K562 (cell line): ENCODE measurements at regions not wholly inside any gene's neighbourhood (a gene's known extent, or its start where the extent isn't known, plus 50 kb on each side); places are given as distances from the start of the nearest gene placed in this dataset.

Experiments used
- ATAC-seq: fragments of 200-7000 bp; cut with Tn5 transposase; 3 replicates; pipeline ENCODE4 v1.9.1; 2020; ENCODE audit warnings: moderate library complexity
- BruUV-seq: library from RNA; stranded (reverse); fragments of 400-500 nt; replicated peaks from 2 replicates; lab custom pipeline; 2021; lab: Mats Ljungman, UMichigan
- CTCF ChIA-PET: fragments of 300-600 bp; formaldehyde crosslinking; extraction: SDS; loops from one replicate; lab custom pipeline; 2021; ENCODE audit warnings: low intra/inter-chr PET ratio; lab: Yijun Ruan, JAX
- POLR2A ChIA-PET: fragments of 300-600, 350-650 bp; sonication (Branson Sonifier 250); formaldehyde crosslinking; extraction: SDS; loops from one replicate; lab custom pipeline; 2021; ENCODE audit warnings: antibody characterized with exemption, inconsistent platforms; lab: Yijun Ruan, JAX
- DNase-seq, 4 experiments: peaks; one replicate each; pipeline versions ENCODE4 v3.0.0 to v3.0.0-alpha.2; 2011 to 2018; ENCODE audit warnings: low spot score in 3 of 4, mixed read lengths in 3 of 4; ENCODE audit errors: extremely low read depth in 1 of 4
- FAIRE-seq: peaks from 2 replicates; lab custom pipeline; 2011; peaks lifted over from hg19 to GRCh38; lab: Jason Lieb, UNC
- H2AFZ ChIP-seq: 2 replicates; pipeline ENCODE4 v1.6.0; 2011; ENCODE audit warnings: low read depth, low read length, control low read depth, inconsistent platforms
- H3K27ac ChIP-seq: fragments of 200-600 bp; 3 replicates; pipeline ENCODE4 v1.8.0; 2011; ENCODE audit warnings: low read depth, mild to moderate bottlenecking, control low read depth, inconsistent platforms, low read length, moderate library complexity, mixed read lengths; ENCODE audit errors: extremely low read depth
- H3K27me3 ChIP-seq, 2 experiments: fragments of 300-600 bp in 1 of 2; 2 replicates in 1 of 2; 3 replicates in 1 of 2; pipeline versions ENCODE4 v1.6.0 to v1.8.0; 2011; ENCODE audit warnings: inconsistent platforms in 2 of 2, low read length in 2 of 2, mild to moderate bottlenecking in 1 of 2, mixed read lengths in 1 of 2, moderate library complexity in 1 of 2; ENCODE audit not compliant: control insufficient read depth in 2 of 2, insufficient read depth in 2 of 2
- H3K36me3 ChIP-seq: fragments of 300-600 bp; 3 replicates; pipeline ENCODE4 v1.8.0; 2011; ENCODE audit warnings: mild to moderate bottlenecking, low read length, inconsistent platforms; ENCODE audit not compliant: control insufficient read depth, insufficient read depth
- H3K4me1 ChIP-seq, 2 experiments: fragments of 200-600 bp in 1 of 2; replicated peaks in 1 of 2; 2 replicates in 1 of 2; 3 replicates in 1 of 2; pipeline versions ENCODE4 v1.5.1 to v1.8.0; 2011; ENCODE audit warnings: inconsistent platforms in 2 of 2, low read length in 2 of 2, mild to moderate bottlenecking in 1 of 2, mixed read lengths in 1 of 2, moderate library complexity in 1 of 2; ENCODE audit not compliant: control insufficient read depth in 2 of 2, insufficient read depth in 2 of 2
- H3K4me2 ChIP-seq: 2 replicates; pipeline ENCODE4 v1.6.1; 2011; ENCODE audit warnings: low read length, control low read depth, inconsistent platforms, mixed read lengths; ENCODE audit not compliant: insufficient read depth
- H3K4me3 ChIP-seq: fragments of 200-600 bp; sonication (generic), shearing (Covaris generic); 2 replicates; pipeline ENCODE4 v1.5.1; 2016; ENCODE audit warnings: control low read depth, inconsistent platforms
- H3K79me2 ChIP-seq: fragments of 200-600 bp; 3 replicates; pipeline ENCODE4 v1.8.0; 2011; ENCODE audit warnings: low read length, inconsistent platforms; ENCODE audit not compliant: control insufficient read depth, insufficient read depth
- H3K9ac ChIP-seq, 2 experiments: 2 replicates each; pipeline versions ENCODE4 v1.6.0 to v1.6.1; 2011; ENCODE audit warnings: low read depth in 2 of 2, low read length in 2 of 2, control low read depth in 1 of 2, inconsistent platforms in 1 of 2, mild to moderate bottlenecking in 1 of 2, mixed read lengths in 1 of 2; ENCODE audit not compliant: insufficient read depth in 1 of 2
- H3K9me1 ChIP-seq: one replicate; pipeline ENCODE4 v1.6.0; 2011; ENCODE audit warnings: inconsistent platforms, mild to moderate bottlenecking, low read length, moderate library complexity; ENCODE audit not compliant: control insufficient read depth, insufficient read depth
- H3K9me3 ChIP-seq: replicated peaks from 2 replicates; pipeline ENCODE4 v1.5.1; 2011; ENCODE audit warnings: low read depth, low read length, inconsistent platforms; ENCODE audit not compliant: control insufficient read depth, insufficient read depth
- H4K20me1 ChIP-seq: replicated peaks from 2 replicates; pipeline ENCODE4 v1.6.1; 2011; ENCODE audit warnings: low read length, inconsistent platforms, mixed read lengths; ENCODE audit not compliant: control insufficient read depth, insufficient read depth
- E2F8 ChIP-seq: fragments of 450-650 bp; IDR thresholded peaks from 2 replicates; pipeline ENCODE4 v1.7.1; 2018; ENCODE audit warnings: mild to moderate bottlenecking, low read depth; ENCODE audit not compliant: partially characterized antibody
- FOXP1 ChIP-seq: sonication (generic); formaldehyde crosslinking; IDR thresholded peaks from 2 replicates; pipeline ENCODE4 v1.8.0; 2022; ENCODE audit warnings: mild to moderate bottlenecking, missing genetic modification reagents
- GABPA ChIP-seq: fragments of 200-800 bp; sonication (Bioruptor generic); conservative IDR thresholded peaks from 2 replicates; pipeline ENCODE4 v1.6.1; 2016; ENCODE audit warnings: low read depth, missing genetic modification characterization, missing compliant biosample characterization
- HDGF ChIP-seq: fragments of 450-650 bp; IDR thresholded peaks from 2 replicates; pipeline ENCODE4 v1.6.1; 2016
- HNRNPH1 ChIP-seq: fragments of 200-400 bp; formaldehyde crosslinking; optimal IDR thresholded peaks from 2 replicates; pipeline ENCODE3; 2017; ENCODE audit warnings: low read depth, mild to moderate bottlenecking, low read length, moderate library complexity
- HNRNPK ChIP-seq: fragments of 200-400 bp; formaldehyde crosslinking; IDR thresholded peaks from one replicate; pipeline ENCODE4 v1.6.1; 2018; ENCODE audit warnings: mild to moderate bottlenecking, low read depth, low read length; ENCODE audit not compliant: poor library complexity, severe bottlenecking
- PCBP2 ChIP-seq: fragments of 200-400 bp; formaldehyde crosslinking; IDR thresholded peaks from 2 replicates; pipeline ENCODE4 v1.6.1; 2018; ENCODE audit warnings: low read length, low read depth, mild to moderate bottlenecking, moderate library complexity; ENCODE audit not compliant: poor library complexity, severe bottlenecking
- POLR2H ChIP-seq: IDR thresholded peaks from 2 replicates; pipeline ENCODE4 v1.6.1; 2016; ENCODE audit warnings: missing genetic modification characterization, low read depth, mild to moderate bottlenecking, control low read depth, missing compliant biosample characterization, moderate library complexity
- SP1 ChIP-seq: sonication (generic); formaldehyde crosslinking; IDR thresholded peaks from 2 replicates; pipeline ENCODE4 v1.8.1; 2022; ENCODE audit warnings: mild to moderate bottlenecking, missing genetic modification reagents
- ZBTB34 ChIP-seq: fragments of 250-450 bp; sonication (Bioruptor Pico); IDR thresholded peaks from 2 replicates; pipeline ENCODE4 v1.8.0; 2021; ENCODE audit warnings: mild to moderate bottlenecking, moderate library complexity
- ZNF785 ChIP-seq: fragments of 250-450 bp; sonication (Bioruptor Pico); IDR thresholded peaks from 2 replicates; pipeline ENCODE4 v1.4.0; 2020; ENCODE audit warnings: mild to moderate bottlenecking
- WGBS: fragments of 100-300 bp; shearing (Covaris generic); methylation state at CpG from one replicate; pipeline ENCODE4 v1.1.6; 2016; ENCODE audit warnings: low coverage, mixed read lengths; ENCODE audit not compliant: insufficient coverage; ENCODE audit errors: missing lambda C conversion rate; 5-methylcytosine and 5-hydroxymethylcytosine counted together
- in situ Hi-C: fragments of 300-500 bp; cut with MboI; formaldehyde crosslinking; loops from 4 replicates; pipeline ENCODE4 v1.15.0; 2018; ENCODE audit warnings: inconsistent platforms, mixed read lengths
- intact Hi-C: fragments of 100-400 bp; cut with micrococcal nuclease; formaldehyde crosslinking; loops from 2 replicates; pipeline ENCODE4 v1.14.2; 2022

GRCh38 chr20:52614051-52614863, 357.9 kb upstream of the TSHZ2 start:
- H2AFZ ChIP-seq, result no peak overlapping the region
- no peak for FAIRE-seq
- POLR2A ChIA-PET, result no interaction called here
- no peaks in the 10 kb centered on the region for H3K27me3 ChIP-seq
- BruUV-seq, result no TSS peak
- no peaks in the 10 kb centered on the region for H3K9me3 ChIP-seq
- no peaks in the 10 kb centered on the region for H4K20me1 ChIP-seq
- no peak overlapping the region for H3K4me3 ChIP-seq
- no peak overlapping the region for H3K4me2 ChIP-seq
- TF ChIP-seq HNRNPK (peak; percentile 67), PCBP2 (peak; percentile 69), HNRNPH1 (no peak)
- TF ChIP-seq, all 486 proteins: peak for 2
- CTCF ChIA-PET, result no interaction called here
- H3K9me1 ChIP-seq, result no peaks in the 10 kb centered on the region
- in situ Hi-C loops (no loop called here), intact Hi-C loops (no loop called here)
- ATAC-seq, result no peak
- no peak for DNase-seq
- WGBS, result 13% methylated on average over 3 of the region's 3 CpGs
- no peaks in the 10 kb centered on the region for H3K36me3 ChIP-seq
- H3K4me1 ChIP-seq, result no peaks in the 10 kb centered on the region
- no peaks in the 10 kb centered on the region for H3K79me2 ChIP-seq
- no peak overlapping the region for H3K9ac ChIP-seq
- no peak overlapping the region for H3K27ac ChIP-seq

GRCh38 chr20:52612046-52612632, 360.0 kb upstream of the TSHZ2 start:
- no peaks in the 10 kb centered on the region for H3K4me1 ChIP-seq
- CTCF ChIA-PET, result no interaction called here
- FAIRE-seq (no peak), DNase-seq (no peak), ATAC-seq (no peak)
- TF ChIP-seq FOXP1 (CRISPR knock-in tag), result no peak
- no peak for TF ChIP-seq GABPA (tag)
- no peak for TF ChIP-seq HDGF
- TF ChIP-seq ZBTB34, result no peak
- no peak for TF ChIP-seq POLR2H (tag)
- TF ChIP-seq SP1 (CRISPR knock-in tag), result no peak
- no peak for TF ChIP-seq ZNF785 (CRISPR knock-in tag)
- no peak for TF ChIP-seq E2F8
- H2AFZ ChIP-seq, result no peak overlapping the region
- 32% methylated on average over 5 of the region's 5 CpGs for WGBS
- POLR2A ChIA-PET, result no interaction called here
- H3K4me3 ChIP-seq, result no peak overlapping the region
- H3K9me3 ChIP-seq, result no peaks in the 10 kb centered on the region
- no peaks in the 10 kb centered on the region for H3K9me1 ChIP-seq
- no peak overlapping the region for H3K9ac ChIP-seq
- no TSS peak for BruUV-seq
- no peaks in the 10 kb centered on the region for H3K27me3 ChIP-seq
- no peaks in the 10 kb centered on the region for H3K36me3 ChIP-seq
- no peak overlapping the region for H3K4me2 ChIP-seq
- no peak overlapping the region for H3K27ac ChIP-seq
- in situ Hi-C loops, result no loop called here
- intact Hi-C loops, result no loop called here
- no peaks in the 10 kb centered on the region for H4K20me1 ChIP-seq
- no peaks in the 10 kb centered on the region for H3K79me2 ChIP-seq
